ENCODE measurements at regions not wholly inside any gene's neighbourhood (a gene's known extent, or its start where the extent isn't known, plus 50 kb on each side); places are given as distances from the start of the nearest gene placed in this dataset.
A peak's percentile ranks its signal among the peaks of the same experiment; 100 is the strongest.

DNA sequence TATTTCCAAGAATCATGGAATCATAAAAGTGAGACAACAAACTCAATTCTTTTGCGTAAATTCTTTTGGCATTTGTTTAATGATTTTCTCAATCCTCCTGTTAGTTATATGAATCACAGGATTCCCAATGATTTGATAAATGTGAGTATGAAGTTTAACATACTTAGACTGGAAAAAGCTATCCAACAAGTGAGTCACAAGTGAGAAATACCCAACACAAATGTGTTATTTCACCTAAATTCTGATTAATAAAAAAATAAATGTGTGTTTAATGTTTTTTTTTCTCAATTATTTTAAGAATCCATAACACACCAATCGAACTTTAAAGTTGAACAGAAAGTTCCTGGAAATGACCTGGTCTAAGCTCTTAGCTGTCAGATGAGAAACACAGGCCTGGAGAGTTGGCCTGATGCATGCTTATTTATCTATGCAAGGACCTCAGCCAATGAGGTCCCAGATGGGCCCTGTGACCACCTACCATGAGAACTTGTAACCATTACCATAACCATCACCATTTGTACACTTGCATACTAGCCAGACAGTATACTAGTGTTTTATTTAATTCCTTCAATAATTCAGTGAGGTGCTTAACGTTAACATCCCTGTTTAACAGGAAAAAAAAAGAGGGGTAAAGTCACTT lies 386.7 kb downstream of the SPRY1 start:
- Histone ChIP-seq H3K4me3 (no peak overlapping the region), H3K27ac (peak overlapping the region; percentile 86), H3K36me3 (ENCODE audit: insufficient read depth in 1 of 2, low read depth in 1 of 2) (no peaks in the 10 kb centered on the region), H3K27me3 (ENCODE audit: insufficient read depth in 3 of 3, low read length in 2 of 3) (no peaks in the 10 kb centered on the region), H3K4me1 (peaks cover 36% of the 10 kb centered on the region), H3K9me3 (no peaks in the 10 kb centered on the region)
- DNase-seq (no peak), ATAC-seq (no peak)
- WGBS, 3 donors, result 55 to 58% (median 57%) methylated on average over 3 of the region's 3 CpGs
- intact Hi-C loops (cut with DNase I), result no loop called here
- TF ChIP-seq, protein P1, sequence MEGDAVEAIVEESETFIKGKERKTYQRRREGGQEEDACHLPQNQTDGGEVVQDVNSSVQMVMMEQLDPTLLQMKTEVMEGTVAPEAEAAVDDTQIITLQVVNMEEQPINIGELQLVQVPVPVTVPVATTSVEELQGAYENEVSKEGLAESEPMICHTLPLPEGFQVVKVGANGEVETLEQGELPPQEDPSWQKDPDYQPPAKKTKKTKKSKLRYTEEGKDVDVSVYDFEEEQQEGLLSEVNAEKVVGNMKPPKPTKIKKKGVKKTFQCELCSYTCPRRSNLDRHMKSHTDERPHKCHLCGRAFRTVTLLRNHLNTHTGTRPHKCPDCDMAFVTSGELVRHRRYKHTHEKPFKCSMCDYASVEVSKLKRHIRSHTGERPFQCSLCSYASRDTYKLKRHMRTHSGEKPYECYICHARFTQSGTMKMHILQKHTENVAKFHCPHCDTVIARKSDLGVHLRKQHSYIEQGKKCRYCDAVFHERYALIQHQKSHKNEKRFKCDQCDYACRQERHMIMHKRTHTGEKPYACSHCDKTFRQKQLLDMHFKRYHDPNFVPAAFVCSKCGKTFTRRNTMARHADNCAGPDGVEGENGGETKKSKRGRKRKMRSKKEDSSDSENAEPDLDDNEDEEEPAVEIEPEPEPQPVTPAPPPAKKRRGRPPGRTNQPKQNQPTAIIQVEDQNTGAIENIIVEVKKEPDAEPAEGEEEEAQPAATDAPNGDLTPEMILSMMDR (IDR thresholded peaks at IDR 0.05), result no peak

DNA sequence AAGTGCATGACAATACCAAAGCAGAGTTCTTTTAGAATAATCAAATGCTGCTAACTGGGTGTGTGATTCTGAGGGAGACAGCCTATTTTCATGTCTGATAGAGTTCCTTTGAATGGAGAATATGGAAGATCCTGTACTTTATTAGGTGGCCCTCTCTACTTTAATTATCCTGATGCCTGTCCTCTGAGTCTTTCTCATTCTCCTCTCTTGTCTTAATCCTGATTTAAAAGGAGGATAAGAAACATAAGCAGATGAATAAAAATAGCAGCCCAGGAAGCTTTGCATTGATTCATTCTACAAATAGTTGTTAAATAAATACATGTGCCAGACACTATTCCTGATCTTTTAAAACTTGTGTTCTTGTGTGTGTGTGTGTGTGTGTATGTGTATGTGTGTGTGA lies 387.3 kb downstream of the SPRY1 start:
- DNase-seq (no peak), ATAC-seq (no peak)
- Histone ChIP-seq H3K9me3 (no peaks in the 10 kb centered on the region), H3K27me3 (ENCODE audit: insufficient read depth in 3 of 3, low read length in 2 of 3) (no peaks in the 10 kb centered on the region), H3K36me3 (ENCODE audit: insufficient read depth in 1 of 2, low read depth in 1 of 2) (no peaks in the 10 kb centered on the region), H3K27ac (peak overlapping the region; percentile 86), H3K4me3 (no peak overlapping the region), H3K4me1 (peaks cover 36% of the 10 kb centered on the region)
- intact Hi-C loops (cut with DNase I), result no loop called here
- TF ChIP-seq, protein P1 (IDR thresholded peaks at IDR 0.05), result no peak

DNA sequence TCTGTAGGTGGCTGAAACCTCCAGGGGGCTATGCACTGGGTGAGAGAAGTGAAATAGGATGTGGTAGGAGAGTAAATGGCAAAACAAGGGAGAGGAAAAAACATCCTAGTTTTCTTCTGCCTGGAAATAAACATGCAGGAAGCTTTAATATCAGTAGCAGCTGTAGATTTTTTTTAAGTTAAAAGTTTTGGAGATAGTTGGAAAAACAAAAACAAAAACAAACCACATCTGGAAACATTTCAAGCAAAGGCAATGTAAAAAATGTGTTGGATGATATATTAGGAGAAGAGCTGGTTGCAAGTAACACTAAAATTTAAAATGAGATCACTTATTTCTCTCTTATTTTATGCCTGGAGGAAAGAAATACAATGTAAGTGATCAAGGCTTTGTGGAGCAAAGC lies 388.0 kb downstream of the SPRY1 start:
- Histone ChIP-seq H3K27ac (peak overlapping the region; percentile 86), H3K4me3 (no peak overlapping the region), H3K27me3 (ENCODE audit: insufficient read depth in 3 of 3, low read length in 2 of 3) (no peaks in the 10 kb centered on the region), H3K9me3 (no peaks in the 10 kb centered on the region), H3K36me3 (ENCODE audit: insufficient read depth in 1 of 2, low read depth in 1 of 2) (no peaks in the 10 kb centered on the region), H3K4me1 (peaks cover 36% of the 10 kb centered on the region)
- intact Hi-C loops (cut with DNase I), result loop anchor here in 1 of 2 donors (5.0 kb wide), 1 partner anchor 43 kb away; no protein-coding TSS in a partner anchor
- DNase-seq, result no peak
- no peak for ATAC-seq
- TF ChIP-seq, protein P1 (IDR thresholded peaks at IDR 0.05), result no peak

DNA sequence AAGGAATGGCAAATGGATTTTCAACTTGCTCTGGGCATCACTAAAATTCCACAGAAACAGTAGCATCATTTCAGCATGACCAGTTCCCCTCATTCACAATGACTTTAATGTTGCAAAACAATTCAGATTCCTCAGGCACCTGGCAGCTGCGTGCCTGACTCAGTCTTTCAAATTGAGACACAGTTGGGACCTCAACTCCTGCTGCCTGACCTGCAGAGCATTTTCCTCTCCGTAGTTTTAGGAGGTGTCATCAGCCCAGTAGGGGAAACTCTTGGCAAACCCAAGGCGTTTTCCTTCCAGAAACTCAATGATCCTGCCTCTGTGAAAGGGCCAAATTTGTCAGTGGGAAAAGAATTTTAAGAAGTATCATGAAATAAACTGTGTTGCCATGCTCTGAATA lies 388.9 kb downstream of the SPRY1 start:
- ATAC-seq, result peak; percentile 82 to 96 (median 96)
- H3K27me3 ChIP-seq (ENCODE audit: insufficient read depth in 3 of 3, low read length in 2 of 3), result no peaks in the 10 kb centered on the region
- 7 to 18% (median 17%) methylated on average over 3 of the region's 3 CpGs for WGBS, 3 donors
- peak overlapping the region; percentile 39 for H3K4me3 ChIP-seq
- TF ChIP-seq, protein P1 (IDR thresholded peaks at IDR 0.05), result no peak
- intact Hi-C loops (cut with DNase I), result loop anchor here in 1 of 2 donors (5.0 kb wide), 1 partner anchor 42 kb away; no protein-coding TSS in a partner anchor
- H3K27ac ChIP-seq, result peak overlapping the region; percentile 86
- peak; percentile 83 to 87 for DNase-seq
- H3K36me3 ChIP-seq (ENCODE audit: insufficient read depth in 1 of 2, low read depth in 1 of 2), result no peaks in the 10 kb centered on the region
- H3K9me3 ChIP-seq, result no peaks in the 10 kb centered on the region
- peaks cover 41% of the 10 kb centered on the region for H3K4me1 ChIP-seq

Data from psoas muscle (tissue), 7 donors.